Activated naive CD4-positive, alpha-beta T cell treated with Interleukin-2 at 50 U/mL for 16 hours (primary cell): ENCODE measurements at regions not wholly inside any gene's neighbourhood (a gene's known extent, or its start where the extent isn't known, plus 50 kb on each side); places are given as distances from the start of the nearest gene placed in this dataset.

ENCODE experiments used
- DNase-seq: peaks from one replicate; pipeline ENCODE4 v3.0.0-alpha.2; 2020

DNA sequence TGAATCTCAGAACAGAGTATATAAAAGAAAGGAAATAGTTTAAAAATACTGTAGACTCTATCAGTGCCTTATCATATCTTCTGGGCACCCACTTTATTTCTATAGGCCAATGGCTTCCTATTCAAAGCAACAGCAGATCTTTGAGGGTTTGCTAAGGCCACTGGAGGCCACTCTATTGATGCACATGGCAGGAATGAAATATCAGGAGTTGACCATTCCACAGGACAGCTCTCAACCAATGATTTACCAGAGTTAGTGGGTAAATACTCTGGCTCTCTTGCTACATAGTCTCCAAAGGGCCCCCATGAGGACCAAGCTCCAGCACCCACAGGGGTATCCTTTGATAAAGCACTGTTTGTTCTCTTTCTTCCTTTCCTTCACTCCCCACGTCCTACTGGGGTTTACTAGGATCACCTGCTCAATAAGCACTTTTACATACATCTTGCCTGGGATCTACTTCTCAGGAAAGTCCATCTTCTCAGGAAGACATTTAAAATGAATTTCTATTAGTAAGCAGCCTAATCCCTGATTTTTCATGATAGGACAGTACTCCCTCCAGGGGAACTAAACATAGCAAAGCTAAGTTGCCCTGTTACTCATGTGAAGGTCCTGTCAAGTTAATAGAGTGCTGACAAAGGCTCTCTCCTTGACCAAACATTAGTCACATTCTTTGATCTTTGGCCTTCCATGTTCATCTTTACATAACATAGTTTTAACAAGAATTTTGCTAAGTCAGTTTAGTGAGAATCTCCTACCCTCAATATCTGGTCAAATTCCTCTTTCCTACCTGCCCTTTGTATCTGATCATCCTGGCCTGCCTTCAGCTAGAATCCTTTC, 459.7 kb downstream of the GRXCR1 start:
- DNase-seq, result no peak

GRCh38 chr4:43352859-43353258, 460.3 kb downstream of the GRXCR1 start:
- DNase-seq, result no peak

DNA sequence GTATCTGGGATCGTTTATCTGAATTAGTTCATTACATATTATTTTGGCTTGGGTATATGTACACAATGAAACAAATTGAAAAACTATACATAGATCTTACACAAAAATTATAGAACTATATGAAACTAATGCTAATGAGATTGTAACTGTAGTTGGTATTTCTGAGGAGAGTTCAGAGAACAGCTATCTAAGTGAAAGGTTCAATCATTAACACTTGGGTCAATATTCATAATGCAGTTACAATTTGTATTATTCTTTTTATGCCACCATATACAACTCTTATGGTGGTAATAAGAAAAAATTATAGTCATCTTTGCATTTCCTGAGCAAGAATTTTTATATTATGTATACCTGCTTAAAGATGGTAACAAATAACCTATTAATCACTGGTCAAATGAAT, 461.0 kb downstream of the GRXCR1 start:
- no peak for DNase-seq

GRCh38 chr4:43356786-43357185, 464.3 kb downstream of the GRXCR1 start:
- DNase-seq, result no peak

DNA sequence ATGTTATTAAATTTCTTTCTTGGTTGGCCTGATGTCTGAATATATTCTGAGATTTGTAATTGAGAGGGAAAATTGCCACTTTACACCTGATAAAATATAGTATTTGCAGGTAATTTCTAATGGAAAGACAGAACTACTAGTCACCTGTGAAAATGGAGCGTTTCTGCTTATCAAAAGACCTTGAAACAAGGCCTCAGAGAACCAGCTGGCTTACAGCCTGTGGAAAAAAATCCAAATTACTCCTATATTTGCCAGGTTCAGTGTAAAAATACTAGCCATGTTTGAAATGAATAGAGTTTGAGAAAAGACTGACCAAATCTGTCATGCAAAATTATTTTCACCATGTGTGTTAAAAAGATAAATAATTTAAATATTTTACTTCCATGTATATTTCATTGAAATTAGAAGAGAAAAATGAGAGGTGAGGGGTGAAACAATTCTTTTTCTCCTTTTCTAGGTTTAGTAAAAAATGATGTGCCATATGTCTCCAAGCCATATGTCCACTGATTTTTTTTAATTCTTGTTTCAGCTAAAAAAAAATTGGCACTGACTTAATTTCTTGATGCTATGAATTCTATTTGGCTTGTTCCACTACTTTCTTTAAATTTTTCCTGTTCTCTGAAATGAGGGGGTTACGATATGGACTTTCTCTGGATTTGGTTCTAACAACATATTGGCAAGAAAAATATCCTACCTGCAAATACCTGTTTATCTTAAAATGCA, 464.9 kb downstream of the GRXCR1 start:
- DNase-seq, result no peak

DNA sequence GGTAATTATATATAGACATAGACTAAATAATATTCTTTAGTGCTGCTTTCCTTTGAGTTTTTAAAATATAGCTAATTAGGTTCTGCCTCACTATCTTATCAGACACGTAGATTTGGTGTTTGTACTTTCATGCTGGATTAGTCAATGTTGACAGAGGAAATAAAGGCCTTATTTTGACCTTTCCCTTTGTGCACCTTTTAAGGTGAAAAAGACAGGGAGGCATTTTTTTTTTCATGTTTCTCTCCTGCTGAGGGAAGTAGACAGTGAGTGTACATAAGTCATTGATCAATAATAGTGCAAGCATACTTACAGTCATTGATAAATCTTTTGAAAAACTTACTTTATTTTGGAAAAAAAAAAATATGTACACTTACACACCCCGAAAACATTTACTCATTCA, 467.8 kb downstream of the GRXCR1 start:
- DNase-seq, result no peak

DNA sequence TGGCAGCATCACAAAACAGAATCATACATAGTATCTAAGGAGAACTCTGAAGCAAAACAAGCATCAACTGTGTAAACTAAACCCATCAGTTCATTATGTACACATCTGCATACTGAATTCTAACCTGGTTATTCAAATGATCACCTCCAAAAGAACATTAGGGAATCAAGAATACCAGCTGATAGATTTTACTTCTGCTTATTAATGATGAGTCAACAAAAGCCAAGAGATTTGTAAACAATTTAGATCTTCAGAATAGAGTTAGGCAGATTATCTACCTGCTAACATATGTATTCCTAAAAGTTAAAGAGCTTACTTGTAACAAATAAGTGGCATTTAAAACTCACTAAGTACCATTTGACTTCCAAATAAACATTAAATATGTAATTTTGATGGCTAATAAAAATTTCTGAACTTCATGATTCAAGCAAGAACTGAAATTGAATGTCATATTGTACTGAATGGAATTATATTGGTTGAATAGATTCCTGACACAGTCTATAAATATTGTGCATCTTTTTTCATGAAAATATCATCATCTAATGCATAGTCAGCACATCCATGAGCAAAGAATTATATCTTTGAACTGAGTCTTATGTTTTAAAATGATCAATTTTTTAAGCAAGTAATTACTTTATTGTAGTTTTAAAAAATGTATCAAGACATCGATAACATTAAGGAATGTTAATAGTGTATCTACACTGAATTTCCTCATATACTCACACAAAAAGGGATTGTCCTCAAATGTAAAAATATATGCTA, 470.5 kb downstream of the GRXCR1 start:
- no peak for DNase-seq

- no peak for DNase-seq
Observed at GRCh38 chr4:43369036-43369594, 476.6 kb downstream of the GRXCR1 start.

- no peak for DNase-seq
Observed at GRCh38 chr4:43373201-43373600, 480.7 kb downstream of the GRXCR1 start.

DNA sequence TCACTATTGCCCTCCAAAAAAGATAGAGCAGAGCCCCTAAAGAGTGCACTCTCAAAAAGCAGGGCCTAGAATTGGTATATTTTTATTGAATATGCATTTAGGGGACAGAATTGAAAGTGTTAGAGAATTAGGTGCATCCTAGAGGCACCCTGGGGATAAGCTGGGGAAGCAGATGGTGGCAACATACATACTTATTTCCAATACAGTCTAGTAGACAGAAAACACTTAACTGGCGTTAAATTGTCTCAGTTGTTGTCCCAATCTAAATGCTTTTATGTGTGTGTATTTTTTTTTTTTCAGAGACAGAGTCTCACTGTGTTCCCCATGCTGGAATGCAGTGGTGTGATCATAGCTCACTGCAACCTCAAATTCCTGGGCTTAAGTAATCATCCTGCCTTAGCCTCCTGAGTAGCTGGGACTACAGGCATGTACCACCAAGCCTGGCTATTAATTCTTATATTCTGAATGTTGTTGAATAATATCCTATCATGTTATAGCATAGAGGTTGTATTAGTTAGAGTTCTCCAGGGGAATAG, 481.8 kb downstream of the GRXCR1 start:
- no peak for DNase-seq

DNA sequence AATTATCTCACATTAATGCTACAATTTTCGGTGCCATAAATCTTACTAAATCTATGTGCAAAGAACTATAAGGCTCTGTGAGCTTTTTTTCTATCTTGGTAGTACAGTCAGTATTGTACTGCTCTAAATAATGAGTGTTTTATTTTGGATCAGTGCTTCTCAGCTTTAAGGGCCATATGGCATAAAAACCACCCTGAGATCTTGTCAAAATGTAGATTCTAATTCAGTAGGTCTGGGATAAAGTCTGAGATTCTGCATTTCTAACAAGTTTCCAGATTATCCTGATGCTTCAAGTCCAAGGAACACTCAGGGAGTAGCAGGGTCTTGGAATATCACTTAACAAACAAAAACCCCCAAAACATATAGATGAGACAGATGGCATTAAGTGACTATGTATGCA, 486.5 kb downstream of the GRXCR1 start:
- no peak for DNase-seq

GRCh38 chr4:43380093-43380492, 487.6 kb downstream of the GRXCR1 start:
- DNase-seq, result no peak

GRCh38 chr4:43391069-43391468, 498.6 kb downstream of the GRXCR1 start:
- no peak for DNase-seq

- no peak for DNase-seq
Observed at GRCh38 chr4:43394976-43395375, 502.5 kb downstream of the GRXCR1 start.

- no peak for DNase-seq
Observed at GRCh38 chr4:43399726-43400125, 507.2 kb downstream of the GRXCR1 start.

DNA sequence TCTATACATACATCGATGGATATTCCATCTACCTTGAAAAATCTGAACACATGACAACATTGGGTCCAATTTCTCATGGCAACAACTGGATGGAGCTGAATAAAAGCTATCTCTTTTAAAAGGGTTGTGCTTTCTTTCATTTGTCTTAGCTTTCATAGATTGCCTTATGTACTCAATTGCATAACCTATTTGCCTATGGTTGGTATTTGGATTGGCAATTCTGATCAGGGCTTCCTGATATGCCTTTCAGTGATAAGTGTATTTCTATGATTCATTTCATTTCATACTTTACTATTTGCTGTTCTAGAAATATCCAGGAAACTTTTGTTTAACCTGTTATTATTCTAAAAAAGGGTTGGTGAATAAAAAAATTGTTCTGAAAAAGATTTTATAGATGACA, 509.9 kb downstream of the GRXCR1 start:
- DNase-seq, result no peak

- DNase-seq, result no peak
Observed at GRCh38 chr4:43410636-43411035, 518.1 kb downstream of the GRXCR1 start.

DNA sequence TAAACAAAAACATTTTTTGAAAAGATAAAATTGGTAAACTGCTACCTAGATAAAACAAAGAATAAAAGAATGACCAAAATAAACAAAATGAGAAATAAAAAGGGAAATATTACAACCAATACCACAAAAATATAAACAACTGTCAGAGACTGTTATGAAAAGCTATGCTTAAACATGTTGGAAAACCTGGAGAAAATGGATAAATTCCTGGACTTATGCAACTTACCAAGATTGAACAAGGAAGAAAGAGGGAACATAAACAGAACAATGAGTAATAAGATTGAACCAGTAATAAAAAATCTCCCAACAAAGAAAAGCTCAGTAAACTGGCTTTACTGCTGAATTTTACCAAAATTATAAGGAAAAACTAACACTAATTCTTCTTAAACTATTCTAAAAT, 518.7 kb downstream of the GRXCR1 start:
- DNase-seq, result no peak

GRCh38 chr4:43423276-43423675, 530.8 kb downstream of the GRXCR1 start:
- no peak for DNase-seq

DNA sequence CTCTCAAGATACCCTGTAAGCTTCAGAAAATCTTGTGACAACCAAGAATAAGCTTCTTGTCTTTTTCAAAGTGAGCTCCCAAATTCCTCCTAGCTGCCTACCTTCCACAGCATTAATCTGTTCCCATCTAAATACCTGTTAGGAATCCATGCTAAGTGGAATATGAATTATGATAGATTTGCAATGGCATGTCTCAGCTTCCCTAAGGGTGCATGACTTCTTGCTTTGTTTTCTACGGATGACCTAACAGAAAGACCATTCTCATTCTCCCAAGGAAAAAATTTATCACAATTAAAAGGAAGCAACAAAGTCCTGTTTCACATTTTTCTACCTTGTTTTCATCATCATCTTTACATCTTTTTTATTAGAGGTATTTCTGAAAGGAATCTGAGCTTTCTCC, 532.7 kb downstream of the GRXCR1 start:
- no peak for DNase-seq

DNA sequence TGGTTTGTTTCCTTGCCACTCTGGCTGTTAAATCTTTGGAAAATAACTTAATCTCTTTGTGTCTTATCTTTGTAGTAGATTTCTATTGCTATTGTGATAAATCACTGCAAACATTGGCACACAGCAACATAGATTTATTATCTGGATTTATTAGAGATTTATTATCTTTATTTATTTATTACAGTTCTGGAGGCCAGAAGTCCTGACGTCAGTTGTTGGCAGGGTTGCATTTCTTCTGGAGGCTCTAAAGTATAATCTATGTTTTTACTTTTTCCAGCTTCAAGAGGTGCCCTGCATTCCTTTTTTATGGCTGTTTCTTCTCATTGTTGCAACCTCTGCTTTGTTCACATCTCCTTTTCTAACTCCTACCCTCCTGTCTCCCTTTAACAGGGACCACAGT, 542.8 kb downstream of the GRXCR1 start:
- no peak for DNase-seq

DNA sequence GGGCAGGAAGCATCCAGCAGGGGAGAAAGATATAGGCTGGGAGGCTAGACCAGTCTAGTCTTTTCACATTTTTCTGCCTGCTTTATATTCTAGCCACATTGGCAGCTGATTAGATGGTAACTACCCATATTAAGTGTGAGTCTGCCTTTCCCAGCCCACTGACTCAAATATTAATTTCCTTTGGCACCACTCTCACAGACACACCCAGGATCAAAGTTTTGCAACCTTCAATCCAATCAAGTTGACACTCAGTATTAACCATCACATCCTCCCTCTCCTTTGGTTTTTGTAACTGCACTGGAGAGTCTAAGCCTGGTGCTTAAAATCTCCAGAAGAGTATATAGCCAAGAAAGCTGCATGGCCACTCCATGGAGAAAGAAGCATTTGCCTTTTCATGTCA, 560.4 kb downstream of the GRXCR1 start:
- DNase-seq, result no peak

GRCh38 chr4:43456383-43456782, 563.9 kb downstream of the GRXCR1 start:
- no peak for DNase-seq
